Nephron (organoid): ENCODE measurements at regions not wholly inside any gene's neighbourhood (a gene's known extent, or its start where the extent isn't known, plus 50 kb on each side); places are given as distances from the start of the nearest gene placed in this dataset.

Source experiments
- H3K27ac Mint-ChIP-seq, 3 experiments: 2 replicates each; pipeline ENCODE4 v1.8.0; 2020; ENCODE audit warnings: mixed read lengths in 3 of 3, mild to moderate bottlenecking in 2 of 3, moderate library complexity in 1 of 3
- H3K27me3 Mint-ChIP-seq: 2 replicates; pipeline ENCODE4 v1.8.0; 2021; ENCODE audit warnings: low read depth, mild to moderate bottlenecking, moderate library complexity, mixed read lengths
- H3K36me3 Mint-ChIP-seq: 2 replicates; pipeline ENCODE4 v1.8.0; 2020; ENCODE audit warnings: low read depth, mixed read lengths
- H3K4me1 Mint-ChIP-seq: 2 replicates; pipeline ENCODE4 v1.8.0; 2020; ENCODE audit warnings: mixed read lengths
- H3K4me3 Mint-ChIP-seq, 3 experiments: 2 replicates each; pipeline ENCODE4 v1.8.0; 2020; ENCODE audit warnings: mild to moderate bottlenecking in 3 of 3, mixed read lengths in 3 of 3, moderate library complexity in 2 of 3
- H3K9me3 Mint-ChIP-seq: 2 replicates; pipeline ENCODE4 v1.8.0; 2020; ENCODE audit warnings: mixed read lengths
- CTCF ChIP-seq, 3 experiments: fragments of 200-600 bp; sonication (generic); IDR thresholded peaks; one replicate each; pipeline ENCODE4 v1.5.0; 2021; ENCODE audit warnings: antibody characterized with exemption in 3 of 3; ENCODE audit not compliant: unreplicated experiment in 3 of 3

GRCh38 chr2:12073217-12073852, 326.9 kb downstream of the LPIN1 start:
- H3K27ac Mint-ChIP-seq: no peak overlapping the region
- H3K27me3 Mint-ChIP-seq: peaks cover 13% of the 10 kb centered on the region
- peaks cover 19% of the 10 kb centered on the region for H3K4me1 Mint-ChIP-seq
- H3K4me3 Mint-ChIP-seq: no peak overlapping the region
- H3K9me3 Mint-ChIP-seq: no peaks in the 10 kb centered on the region
- no peaks in the 10 kb centered on the region for H3K36me3 Mint-ChIP-seq
- TF ChIP-seq CTCF (IDR thresholded peaks at IDR 0.05; ENCODE audit: unreplicated experiment in 3 of 3): no peak

GRCh38 chr2:12074126-12074844, 327.9 kb downstream of the LPIN1 start:
- Mint-ChIP-seq H3K9me3 (no peaks in the 10 kb centered on the region), H3K27ac (no peak overlapping the region), H3K4me1 (peaks cover 19% of the 10 kb centered on the region), H3K27me3 (peaks cover 13% of the 10 kb centered on the region), H3K4me3 (no peak overlapping the region), H3K36me3 (no peaks in the 10 kb centered on the region)
- TF ChIP-seq CTCF (IDR thresholded peaks at IDR 0.05; ENCODE audit: unreplicated experiment in 3 of 3): no peak

GRCh38 chr2:12074845-12075217, 328.4 kb downstream of the LPIN1 start:
- no peaks in the 10 kb centered on the region for H3K36me3 Mint-ChIP-seq
- peaks cover 13% of the 10 kb centered on the region for H3K27me3 Mint-ChIP-seq
- H3K4me1 Mint-ChIP-seq: peaks cover 19% of the 10 kb centered on the region
- no peak for TF ChIP-seq CTCF (IDR thresholded peaks at IDR 0.05; ENCODE audit: unreplicated experiment in 3 of 3)
- no peak overlapping the region for H3K27ac Mint-ChIP-seq
- H3K4me3 Mint-ChIP-seq: no peak overlapping the region
- H3K9me3 Mint-ChIP-seq: no peaks in the 10 kb centered on the region

- TF ChIP-seq CTCF (IDR thresholded peaks at IDR 0.05; ENCODE audit: unreplicated experiment in 3 of 3): no peak
- H3K27ac Mint-ChIP-seq: no peak overlapping the region
- no peaks in the 10 kb centered on the region for H3K9me3 Mint-ChIP-seq
- no peak overlapping the region for H3K4me3 Mint-ChIP-seq
- H3K36me3 Mint-ChIP-seq: no peaks in the 10 kb centered on the region
- H3K27me3 Mint-ChIP-seq: peaks cover 13% of the 10 kb centered on the region
- H3K4me1 Mint-ChIP-seq: peaks cover 15% of the 10 kb centered on the region
These were observed 329.2 kb downstream of the LPIN1 start for GRCh38 chr2:12075603-12076002.

GRCh38 chr2:12076810-12077209, 330.4 kb downstream of the LPIN1 start:
- H3K4me3 Mint-ChIP-seq: no peak overlapping the region
- no peaks in the 10 kb centered on the region for H3K36me3 Mint-ChIP-seq
- no peak overlapping the region for H3K27ac Mint-ChIP-seq
- H3K4me1 Mint-ChIP-seq: peaks cover 13% of the 10 kb centered on the region
- H3K27me3 Mint-ChIP-seq: peaks cover 7% of the 10 kb centered on the region
- H3K9me3 Mint-ChIP-seq: no peaks in the 10 kb centered on the region
- TF ChIP-seq CTCF (IDR thresholded peaks at IDR 0.05; ENCODE audit: unreplicated experiment in 3 of 3): no peak

- H3K9me3 Mint-ChIP-seq: no peaks in the 10 kb centered on the region
- H3K27ac Mint-ChIP-seq: no peak overlapping the region
- TF ChIP-seq CTCF (IDR thresholded peaks at IDR 0.05; ENCODE audit: unreplicated experiment in 3 of 3): no peak
- no peak overlapping the region for H3K4me3 Mint-ChIP-seq
- H3K36me3 Mint-ChIP-seq: no peaks in the 10 kb centered on the region
- H3K27me3 Mint-ChIP-seq: peaks cover 21% of the 10 kb centered on the region
- H3K4me1 Mint-ChIP-seq: peaks cover 13% of the 10 kb centered on the region
These were observed 333.9 kb downstream of the LPIN1 start for GRCh38 chr2:12080360-12080759.
